Hematopoietic multipotent progenitor cell treated with erythropoietin and hydrocortisone succinate and interleukin-3 and kit ligand, for 8 days (in vitro differentiated cells): ENCODE measurements at regions not wholly inside any gene's neighbourhood (a gene's known extent, or its start where the extent isn't known, plus 50 kb on each side); places are given as distances from the start of the nearest gene placed in this dataset.

Experiments used
- DNase-seq: peaks from one replicate; pipeline ENCODE4 v3.0.0-alpha.2; 2015

DNA sequence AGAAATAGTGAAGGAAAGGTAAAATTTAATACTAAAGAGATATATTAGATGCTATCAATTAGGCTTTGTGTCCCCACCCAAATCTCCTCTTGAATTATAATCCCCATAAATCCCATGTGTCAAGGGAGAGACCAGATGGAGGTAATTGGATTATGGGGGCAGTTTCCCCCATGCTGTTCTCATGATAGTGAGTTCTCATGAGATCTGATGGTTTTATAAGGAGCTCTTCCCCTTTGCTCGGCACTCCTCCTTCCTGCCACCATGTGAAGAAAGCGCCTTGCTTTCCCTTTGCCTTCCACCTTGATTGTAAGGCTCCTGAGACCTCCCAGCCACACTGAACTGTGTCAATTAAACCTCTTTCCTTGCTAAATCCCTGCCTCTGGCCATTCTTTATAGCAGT, 697.0 kb upstream of the RGMB start:
- DNase-seq: no peak

DNA sequence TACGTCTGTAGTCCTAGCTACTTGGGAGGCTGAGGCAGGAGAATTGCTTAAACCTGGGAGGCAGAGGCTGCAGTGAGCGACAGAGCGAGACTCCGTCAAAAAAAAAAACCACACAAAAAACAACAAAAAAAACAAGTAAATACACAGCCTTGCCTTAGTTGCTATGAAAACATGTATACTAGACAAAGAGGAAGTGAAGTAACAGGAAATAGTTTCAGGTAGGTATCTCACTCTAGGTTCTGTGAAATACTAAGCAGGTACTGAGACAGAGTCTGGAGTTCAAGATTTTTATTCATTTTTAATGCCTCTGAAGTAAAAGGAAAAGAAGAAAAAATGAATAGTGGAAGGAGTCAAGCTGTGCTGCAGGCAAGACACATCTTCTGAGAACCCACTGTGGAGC, 687.9 kb upstream of the RGMB start:
- no peak for DNase-seq

DNA sequence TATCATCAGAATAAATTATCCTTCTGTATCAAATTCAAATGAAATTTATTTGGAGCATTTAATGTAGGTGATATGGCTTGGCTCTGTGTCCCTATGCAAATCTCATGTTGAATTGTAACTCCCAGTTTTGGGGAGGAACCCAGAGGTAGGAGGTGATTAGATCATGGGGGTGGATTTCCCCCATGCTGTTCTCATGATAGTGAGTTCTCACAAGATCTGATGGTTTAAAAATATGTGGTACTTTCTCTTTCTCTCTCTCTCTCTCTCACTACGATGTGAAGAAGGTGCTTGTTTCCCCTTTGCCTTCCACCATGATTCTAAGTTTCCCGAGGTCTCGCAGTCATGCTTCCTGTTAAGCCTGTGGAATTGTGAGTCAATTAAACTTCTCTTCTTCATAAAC, 678.4 kb upstream of the RGMB start:
- no peak for DNase-seq

- no peak for DNase-seq
These were observed 677.3 kb upstream of the RGMB start for GRCh38 chr5:98096155-98096554.

DNA sequence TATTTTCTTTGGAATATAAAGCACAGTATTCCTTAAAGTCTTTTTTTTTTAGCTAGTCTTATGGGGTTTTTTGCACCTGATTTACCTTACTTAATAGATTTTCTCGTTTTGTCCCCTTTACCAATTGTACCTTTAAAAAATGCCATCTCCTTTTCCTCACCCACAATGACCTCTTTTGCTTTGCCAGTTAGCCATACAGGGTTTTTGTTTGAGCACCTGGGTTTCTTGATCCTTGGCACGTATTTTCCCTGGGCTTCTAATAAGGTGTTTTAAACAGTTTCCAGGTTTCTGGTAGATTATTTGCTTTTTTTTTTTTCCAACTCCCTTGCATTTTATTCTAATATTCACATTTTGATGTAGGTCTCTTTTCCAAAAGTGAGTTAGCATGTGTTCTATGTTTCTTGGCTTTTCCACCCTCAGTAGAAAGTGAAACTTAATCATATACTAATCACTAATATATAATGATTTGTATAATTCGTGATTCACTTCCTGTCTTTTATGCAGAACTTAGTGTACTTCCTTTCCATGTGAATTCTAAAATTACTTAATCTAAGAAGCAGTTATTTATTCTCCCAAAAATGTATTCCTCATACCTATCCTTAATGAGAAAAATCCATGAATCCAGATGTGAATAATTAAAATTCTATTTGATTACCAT, 673.9 kb upstream of the RGMB start:
- DNase-seq: no peak

DNA sequence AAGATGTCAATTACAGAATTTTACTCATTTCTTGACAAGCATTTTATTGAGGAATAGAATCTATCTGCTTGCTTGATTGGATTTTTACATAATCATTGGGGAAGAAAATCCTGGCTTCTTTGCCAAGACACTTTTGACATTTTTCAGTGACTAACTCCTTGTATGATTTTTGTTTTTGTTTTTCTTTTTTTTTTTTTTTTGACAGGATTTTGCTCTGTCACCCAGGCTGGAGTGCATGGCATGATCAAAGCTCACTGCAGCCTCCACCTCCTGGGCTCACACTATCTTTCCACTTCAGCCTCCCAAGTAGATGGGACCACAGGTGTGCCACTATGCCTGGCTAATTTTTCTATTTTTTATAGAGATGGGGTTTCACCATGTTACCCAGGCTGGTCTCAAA, 672.3 kb upstream of the RGMB start:
- no peak for DNase-seq

- DNase-seq: no peak
These were observed 670.5 kb upstream of the RGMB start for GRCh38 chr5:98102936-98103335.

GRCh38 chr5:98103807-98104206, 669.7 kb upstream of the RGMB start:
- no peak for DNase-seq

- no peak for DNase-seq
These were observed 668.8 kb upstream of the RGMB start for GRCh38 chr5:98104454-98105188.

DNA sequence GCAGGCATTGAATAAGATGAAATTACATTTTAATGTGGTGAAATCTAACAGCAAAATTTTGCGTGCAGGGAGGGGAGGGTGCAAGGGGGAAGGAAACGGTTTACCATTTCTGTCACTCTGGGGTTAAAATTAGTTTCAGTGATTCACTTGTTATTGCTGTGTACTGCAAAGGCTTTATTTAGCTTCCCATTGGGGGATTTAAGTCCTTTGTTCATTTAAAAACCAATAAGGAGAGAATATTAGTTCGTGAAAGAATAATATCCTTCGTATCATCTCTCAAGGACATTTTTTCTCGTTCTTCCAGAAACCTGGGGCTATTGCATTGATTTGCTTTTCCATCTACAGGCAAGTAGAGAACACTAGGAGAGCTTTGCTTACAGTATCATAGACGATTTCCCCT, 667.8 kb upstream of the RGMB start:
- no peak for DNase-seq

- no peak for DNase-seq
These were observed 667.1 kb upstream of the RGMB start for GRCh38 chr5:98106116-98107031.

- no peak for DNase-seq
These were observed 665.0 kb upstream of the RGMB start for GRCh38 chr5:98108497-98108896.

- no peak for DNase-seq
These were observed 663.9 kb upstream of the RGMB start for GRCh38 chr5:98109561-98110006.

DNA sequence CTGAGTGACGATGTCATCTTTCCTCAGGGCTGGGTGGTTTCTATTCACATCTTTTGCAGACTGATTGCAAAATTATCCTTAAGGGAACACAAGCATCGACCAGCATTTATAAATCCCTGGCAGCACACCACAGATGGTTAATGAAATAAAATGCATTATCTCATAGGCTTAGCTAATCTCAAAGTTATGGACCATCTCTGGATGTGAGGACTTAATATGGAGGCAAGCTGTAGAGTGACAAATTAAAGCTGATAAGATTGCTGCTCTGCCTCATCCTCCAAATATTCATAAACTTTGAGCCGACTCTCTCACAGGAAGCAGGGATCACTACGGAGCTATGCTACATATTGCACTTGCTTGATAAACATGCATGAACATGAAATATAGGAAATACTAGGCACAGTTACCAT, 663.2 kb upstream of the RGMB start:
- DNase-seq: no peak

GRCh38 chr5:98110791-98111190, 662.7 kb upstream of the RGMB start:
- DNase-seq: no peak

- DNase-seq: no peak
These were observed 661.8 kb upstream of the RGMB start for GRCh38 chr5:98111686-98112085.

DNA sequence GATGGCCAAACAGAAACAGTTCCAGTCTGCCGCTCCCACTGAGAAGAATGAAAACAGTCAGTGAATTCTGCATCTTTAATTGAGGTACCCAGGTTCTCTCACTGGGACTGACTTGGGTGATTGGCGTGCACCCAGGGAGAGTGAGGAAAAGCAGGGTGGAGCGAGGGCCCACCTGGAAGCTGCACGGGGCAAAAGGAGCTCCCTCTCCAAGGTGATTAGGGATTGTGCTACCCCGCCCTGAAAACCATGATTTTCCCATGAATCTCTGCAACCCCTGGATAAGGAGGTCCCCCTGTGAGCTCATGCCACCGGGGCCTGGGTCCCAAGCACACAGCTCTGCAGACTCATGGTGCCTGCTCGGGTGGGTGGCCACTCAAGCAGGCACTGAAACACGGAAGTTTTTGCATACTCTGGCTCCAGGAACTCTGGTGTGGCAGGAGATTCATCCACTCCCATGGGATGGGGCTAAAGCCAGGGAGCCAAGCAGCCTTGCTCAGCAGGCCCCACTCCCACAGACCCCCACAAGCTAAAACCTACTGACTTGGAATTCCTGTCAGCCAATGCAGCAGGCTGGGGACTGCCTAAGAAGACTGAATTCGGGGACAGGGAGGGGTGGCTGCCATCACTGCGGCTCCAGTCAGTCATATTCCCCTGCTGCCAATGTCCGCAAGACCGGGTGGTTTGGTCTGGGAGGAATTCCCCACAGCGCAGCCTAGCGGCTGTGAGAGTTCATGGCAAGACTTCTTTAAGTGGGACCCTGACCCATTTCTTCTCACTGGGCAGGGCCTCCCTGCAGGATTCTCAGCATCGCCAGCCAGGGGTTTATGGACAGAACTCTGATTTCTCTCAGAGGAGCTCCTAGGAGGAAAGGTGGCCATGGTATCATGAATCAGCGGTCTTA, 652.2 kb upstream of the RGMB start:
- no peak for DNase-seq

GRCh38 chr5:98128271-98128670, 645.2 kb upstream of the RGMB start:
- DNase-seq: no peak

GRCh38 chr5:98128846-98129245, 644.6 kb upstream of the RGMB start:
- no peak for DNase-seq

DNA sequence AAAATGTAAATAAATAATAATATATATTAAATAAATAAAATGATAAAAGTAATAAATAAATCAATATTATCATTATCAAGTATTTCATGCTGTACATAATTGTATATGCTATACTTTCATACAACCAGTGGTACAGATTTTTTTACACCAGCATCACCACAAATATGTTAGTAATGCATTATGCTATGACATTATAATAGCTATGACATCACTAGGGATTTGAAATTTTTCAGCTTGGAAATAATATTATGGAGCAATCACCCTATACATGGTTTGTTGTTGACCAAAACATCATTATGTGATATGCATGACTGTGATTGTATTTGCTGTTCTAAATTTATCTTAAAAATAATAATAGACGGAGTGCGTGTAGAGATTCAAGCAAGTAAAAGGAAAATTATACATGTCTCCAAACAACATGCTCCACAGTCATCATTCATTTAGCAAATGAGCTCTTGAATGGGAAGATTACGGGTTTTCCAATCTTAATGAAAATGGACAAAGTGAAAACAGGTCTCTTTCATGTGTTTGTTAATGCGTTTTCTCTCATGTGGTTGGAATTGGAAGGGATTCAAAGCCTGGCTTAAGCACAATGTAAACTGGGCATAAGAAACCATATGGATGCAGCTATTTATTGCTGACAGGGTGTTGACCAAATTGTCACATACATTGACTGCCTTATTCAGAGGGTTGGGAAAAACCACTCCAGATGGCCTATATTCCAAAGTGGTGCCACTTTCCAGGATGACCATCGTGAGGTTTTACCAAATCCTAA, 643.0 kb upstream of the RGMB start:
- no peak for DNase-seq

GRCh38 chr5:98144116-98144515, 629.3 kb upstream of the RGMB start:
- DNase-seq: no peak

DNA sequence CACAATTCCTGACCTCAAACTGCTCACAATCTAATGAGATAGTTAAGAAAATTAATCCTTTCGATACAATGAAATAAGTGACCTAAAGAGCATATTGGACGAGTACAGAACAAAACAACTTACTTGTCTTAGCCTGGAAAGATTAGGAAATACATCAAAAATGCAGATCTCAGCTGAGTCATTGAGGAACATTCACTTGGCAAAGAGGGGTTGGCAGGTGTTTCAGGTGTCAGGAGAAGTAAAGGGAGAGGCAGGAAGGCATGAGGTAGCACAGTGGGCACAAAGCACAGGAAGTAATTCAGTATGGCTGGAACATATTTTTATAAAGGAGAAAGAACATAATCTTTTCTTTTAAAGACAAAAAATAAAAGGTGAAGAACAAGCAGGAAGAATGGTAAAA, 628.8 kb upstream of the RGMB start:
- DNase-seq: no peak
